ENCODE measurements at regions not wholly inside any gene's neighbourhood (a gene's known extent, or its start where the extent isn't known, plus 50 kb on each side); places are given as distances from the start of the nearest gene placed in this dataset.

DNA sequence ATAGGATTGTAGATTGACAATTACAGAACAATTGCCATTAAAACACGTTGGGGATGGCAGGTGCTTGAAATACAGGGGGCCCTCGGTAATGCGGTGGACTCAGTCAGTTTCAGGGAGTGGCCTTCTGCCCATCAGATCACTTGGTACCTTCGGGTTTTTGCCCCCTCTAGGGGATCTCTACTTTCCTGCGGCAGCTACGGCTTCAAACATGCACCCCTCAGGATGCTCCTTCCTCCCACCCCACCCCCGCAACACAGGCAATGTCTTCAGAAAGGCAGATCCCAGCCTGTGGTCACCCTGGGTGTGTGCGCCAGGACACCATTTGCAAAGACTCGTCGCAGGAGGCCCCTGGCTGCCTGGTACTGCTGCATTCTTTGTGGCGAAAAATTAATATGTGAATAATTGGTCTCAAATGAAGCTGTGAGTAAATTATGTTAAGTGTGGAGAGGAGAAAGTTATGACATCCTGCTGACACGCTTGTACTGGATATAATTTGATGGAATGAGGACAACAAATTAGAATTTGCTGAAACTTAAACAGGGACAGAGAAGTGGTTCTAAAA, 431.0 kb upstream of the MKI67 start:
- DNase-seq (ENCODE audit: low spot score), result no peak

DNA sequence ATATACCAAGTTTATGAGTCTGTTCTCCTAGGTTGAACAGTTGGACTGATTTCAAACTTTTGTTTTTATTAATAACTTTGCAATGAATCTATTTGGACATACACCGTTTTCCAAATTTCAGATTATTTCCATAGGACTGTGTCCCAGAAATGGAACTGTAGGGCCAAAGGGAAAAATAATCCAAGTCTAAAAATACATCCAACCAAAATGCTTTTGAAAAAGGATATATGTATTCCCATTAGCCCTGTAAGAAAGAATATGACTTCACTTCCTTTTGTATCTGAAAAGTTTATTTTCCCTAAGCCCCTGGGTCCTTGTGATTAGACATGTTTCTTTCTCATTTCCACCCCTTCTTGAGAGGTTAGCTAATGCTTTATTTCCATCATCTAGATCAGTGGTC, 434.2 kb upstream of the MKI67 start:
- DNase-seq (ENCODE audit: low spot score), result no peak

DNA sequence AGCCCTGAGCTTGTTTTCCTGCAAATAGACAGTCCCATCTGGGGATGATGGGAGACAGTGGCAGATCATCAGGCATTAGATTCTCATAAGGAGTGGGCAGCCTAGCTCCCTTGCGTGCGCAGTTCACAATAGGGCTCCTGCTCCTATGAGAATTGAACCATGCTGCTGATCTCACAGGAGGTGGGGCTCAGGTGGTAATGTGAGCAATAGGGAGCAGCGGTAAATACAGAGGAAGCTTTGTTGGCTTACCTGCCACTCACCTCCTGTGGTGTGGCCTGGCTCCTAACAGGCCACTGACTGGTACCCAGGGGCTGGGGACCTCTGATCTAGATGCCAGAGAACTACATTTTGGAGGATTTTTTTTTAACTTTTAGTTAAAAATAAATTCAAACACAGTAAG, 434.8 kb upstream of the MKI67 start:
- no peak for DNase-seq (ENCODE audit: low spot score)

DNA sequence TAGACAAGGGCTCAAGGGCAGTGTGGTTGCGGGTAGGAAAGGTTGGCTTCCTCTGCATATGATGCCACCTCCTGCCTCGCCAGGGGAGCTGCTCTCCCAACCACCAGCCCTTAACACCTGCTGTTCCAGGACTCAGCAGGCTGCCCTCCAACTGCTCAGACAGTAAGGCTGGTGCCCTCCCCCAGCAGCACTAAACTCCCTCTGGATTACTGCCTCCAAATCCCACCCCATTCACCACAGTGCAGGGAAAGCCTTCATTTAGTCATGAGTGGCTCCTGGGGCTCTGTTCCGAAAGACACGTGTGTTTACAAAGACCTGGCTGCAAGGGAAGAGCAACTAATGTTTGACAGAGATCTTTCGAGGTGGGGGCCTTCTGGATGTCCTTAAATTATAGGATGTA, 437.2 kb upstream of the MKI67 start:
- no peak for DNase-seq (ENCODE audit: low spot score)

DNA sequence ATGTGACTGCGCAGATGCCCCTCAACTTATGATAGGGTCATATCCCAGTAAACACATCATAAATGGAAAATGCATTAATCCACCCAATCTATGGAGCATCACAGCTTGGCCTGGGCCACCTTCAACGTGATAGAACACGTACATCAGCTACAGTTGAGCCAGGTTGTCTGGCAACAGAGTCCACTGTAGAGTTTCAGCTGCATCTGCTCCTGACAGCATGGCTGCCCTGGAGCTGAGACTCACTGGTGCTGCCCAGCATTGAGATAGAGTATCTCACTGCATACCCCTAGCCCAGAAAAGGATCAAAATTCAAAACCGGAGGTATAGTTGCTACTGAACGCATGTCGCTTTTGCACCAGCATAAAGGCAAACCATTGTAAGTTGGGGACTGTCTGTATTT, 437.7 kb upstream of the MKI67 start:
- no peak for DNase-seq (ENCODE audit: low spot score)

DNA sequence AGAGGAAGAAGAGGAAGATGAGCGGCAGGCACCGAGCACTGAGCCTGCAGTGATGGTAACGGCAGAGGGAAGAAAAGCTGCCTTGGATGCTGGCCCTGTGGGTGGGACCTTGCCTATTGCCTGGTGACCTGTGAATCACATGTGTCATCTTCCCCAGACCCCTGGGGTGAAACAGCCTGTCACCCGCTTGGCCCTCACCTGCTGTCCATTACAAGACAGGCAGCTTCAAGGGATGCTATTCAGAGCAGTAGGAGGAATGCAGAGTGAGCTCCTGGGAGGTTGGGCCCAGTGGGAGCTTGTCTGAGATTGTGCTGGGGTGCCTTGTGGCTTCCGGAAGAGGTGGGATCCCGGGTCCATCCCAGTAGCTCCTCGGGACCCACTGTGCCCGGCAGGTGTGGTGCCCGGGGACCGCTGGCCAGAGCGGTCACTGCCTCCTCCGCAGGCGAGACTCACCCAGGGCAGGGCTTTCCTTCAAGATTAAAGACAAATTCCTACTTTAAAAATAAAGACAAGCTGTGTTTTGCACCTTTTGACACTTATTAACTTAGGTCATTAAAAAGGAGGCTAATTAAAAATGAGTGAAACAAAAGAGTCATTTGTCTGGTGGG, 440.2 kb upstream of the MKI67 start:
- DNase-seq (ENCODE audit: low spot score), result no peak

DNA sequence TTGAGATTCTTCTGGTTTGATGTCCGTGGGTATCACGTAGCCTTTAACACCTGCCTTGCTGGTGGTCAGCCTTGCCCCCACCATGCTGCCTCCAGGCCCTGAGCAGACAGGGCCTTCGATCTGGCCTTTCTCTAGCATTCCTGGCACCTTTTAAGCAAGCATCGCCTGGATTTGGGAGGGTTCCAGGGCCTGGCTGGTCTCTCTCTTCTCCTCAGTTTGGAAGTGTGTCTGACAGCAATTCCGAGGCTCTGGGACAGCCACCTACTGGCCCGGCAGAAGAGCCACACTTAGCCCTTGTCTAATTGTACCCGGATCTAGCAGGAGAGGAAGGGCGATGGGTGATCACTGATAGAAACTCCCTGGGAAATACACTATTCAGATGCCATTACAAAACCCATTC, 441.3 kb upstream of the MKI67 start:
- no peak for DNase-seq (ENCODE audit: low spot score)

DNA sequence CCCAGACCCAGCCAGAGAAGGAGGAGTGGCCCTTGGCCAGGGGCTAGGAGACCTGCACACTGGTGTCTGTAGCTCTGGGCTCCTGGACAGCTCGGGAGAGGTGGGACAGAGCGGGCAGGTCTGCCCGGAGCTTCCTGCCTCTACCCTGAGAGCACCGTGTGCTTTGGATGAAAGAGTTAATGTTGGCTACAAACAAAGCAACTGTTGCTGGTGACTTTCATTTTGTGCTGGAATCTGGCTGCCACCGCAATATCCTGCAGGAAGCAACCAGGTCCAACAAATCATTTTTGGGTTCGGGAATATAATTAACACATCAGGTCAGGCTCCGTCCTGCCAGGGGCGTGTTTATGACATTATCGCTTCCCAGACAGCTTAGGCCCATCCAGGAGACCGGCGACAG, 441.8 kb upstream of the MKI67 start:
- no peak for DNase-seq (ENCODE audit: low spot score)

DNA sequence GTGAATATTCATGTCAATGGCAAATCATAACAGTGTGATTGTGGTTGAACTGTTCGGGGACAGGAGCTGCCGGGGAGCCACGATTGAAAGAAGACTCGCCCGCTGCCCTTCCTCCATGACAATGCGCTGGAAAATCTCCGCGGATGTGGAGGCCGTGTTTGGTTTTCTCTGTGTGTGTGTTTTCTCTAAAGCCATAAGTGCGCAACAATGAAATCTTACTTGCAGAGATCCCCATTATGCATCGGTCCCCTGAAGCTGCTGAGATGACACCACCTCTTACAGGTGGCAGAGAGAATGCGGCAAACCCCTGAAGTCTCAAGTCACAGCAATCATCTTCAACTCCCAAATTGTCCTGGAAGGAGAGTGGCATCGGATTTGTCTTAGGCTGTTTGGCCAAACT, 442.3 kb upstream of the MKI67 start:
- DNase-seq (ENCODE audit: low spot score), result no peak

DNA sequence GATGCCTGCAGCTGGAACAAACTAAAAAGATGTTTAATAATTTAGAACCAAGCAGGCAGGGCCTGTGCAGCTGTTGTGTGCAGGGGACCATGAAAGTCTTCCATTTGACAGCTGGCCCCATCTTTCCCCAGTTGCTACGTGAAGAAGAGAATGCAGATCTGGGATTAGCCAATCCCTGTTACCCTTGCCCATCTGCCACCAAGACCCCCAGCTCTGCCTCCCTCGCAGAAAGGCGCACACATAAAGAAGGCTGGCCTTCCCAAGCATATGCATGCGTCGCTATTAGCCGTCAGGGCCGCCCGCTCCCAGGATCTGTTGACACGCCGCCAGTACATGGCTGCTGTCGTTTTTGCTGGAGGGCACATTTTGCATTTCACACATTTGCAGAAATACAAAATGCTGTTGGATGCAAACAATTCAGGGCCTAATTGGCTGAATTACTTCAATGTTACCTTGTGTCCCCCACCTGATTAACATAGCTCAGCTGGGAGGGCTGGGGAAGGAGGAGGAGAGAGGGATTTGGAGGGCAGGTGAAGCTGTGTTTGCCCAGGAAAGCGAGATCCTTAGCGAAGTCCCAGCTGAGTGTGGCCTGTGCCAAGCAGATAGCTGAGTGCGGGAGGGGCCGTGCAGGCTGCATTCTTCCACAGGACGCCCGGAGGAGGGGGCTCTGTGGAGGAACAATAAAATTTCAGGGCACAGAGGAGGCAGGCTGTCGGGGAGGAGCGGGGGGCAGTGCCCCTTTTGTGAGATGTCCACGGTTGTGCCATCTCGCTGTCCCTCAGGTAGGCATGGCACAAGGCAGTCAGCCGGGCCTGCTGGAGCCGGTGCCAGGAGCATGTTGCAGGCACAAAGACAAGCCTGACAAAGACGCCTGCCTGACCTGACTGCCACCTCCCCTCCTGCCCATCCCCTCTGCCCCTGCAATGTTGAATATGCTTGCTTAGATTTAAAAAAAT, 443.0 kb upstream of the MKI67 start:
- DNase-seq (ENCODE audit: low spot score), result no peak

DNA sequence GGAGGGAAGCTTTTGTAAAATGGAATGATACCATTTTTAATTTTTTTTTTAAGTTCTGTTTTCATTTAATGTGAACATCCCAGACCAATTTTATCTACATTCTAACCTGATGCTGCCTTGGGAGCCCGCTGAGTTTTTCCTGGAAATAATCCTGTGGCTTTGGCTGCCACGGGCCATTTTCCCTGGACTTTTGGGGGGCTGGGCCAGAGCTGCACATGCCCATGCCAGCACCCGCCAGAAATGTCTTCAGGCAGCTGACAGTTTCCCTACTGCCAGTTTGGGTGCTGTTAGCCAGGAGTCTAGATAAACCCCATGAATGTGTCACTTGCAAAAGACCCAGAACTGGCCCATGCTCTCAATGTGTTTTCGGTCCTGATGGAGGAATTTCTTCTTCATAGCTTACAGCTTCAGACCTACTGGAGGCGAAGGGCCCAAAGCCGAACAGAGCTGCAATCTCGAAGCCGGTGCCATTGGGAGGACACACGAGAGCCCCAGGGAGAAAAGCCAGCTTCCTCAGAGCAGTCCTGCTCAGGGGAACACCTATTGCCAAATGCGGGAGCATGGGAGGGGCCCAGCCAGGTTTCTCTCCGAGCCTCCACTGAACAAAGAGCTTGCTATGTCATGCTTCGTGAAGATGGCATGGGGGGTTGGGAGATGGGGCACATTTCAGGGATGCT, 444.2 kb upstream of the MKI67 start:
- no peak for DNase-seq (ENCODE audit: low spot score)

DNA sequence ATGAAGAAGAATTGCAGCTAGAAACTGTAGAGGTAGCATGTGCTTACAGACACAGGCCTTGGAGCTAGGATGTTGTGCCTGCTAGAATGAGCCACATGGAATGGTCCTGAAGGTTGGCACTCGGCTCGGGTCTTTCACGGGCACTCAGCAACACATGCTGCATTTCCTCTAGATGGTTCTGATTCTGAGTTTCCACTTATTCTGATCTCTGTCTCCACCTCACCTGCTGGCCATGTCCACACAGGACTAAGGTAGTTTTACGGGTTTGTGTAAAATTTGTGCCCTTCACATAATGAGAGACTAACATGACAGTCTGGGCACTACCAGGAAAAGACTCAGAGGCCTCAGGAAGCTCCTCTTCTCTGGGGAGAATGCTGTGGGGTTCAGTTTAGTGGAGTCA, 444.8 kb upstream of the MKI67 start:
- DNase-seq (ENCODE audit: low spot score), result no peak

DNA sequence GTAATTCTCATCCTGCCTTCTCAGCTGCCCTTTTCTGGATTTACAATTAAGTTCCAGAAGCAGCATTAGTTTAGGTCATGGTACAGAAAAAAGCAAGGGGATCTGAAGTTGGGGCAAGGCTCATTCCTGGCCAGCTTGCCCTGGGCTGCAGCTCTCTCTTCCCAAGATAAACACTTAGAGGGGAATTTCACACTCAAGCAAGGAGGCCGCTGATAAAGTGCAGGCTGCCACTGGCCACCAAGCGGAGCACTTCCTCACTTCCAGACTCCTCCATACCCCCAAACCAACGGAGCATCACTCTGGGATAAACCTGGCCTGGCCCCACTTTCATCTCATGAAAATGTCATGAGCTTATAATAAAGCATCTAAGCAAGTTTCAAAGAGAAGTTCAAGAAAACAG, 445.5 kb upstream of the MKI67 start:
- DNase-seq (ENCODE audit: low spot score), result no peak

DNA sequence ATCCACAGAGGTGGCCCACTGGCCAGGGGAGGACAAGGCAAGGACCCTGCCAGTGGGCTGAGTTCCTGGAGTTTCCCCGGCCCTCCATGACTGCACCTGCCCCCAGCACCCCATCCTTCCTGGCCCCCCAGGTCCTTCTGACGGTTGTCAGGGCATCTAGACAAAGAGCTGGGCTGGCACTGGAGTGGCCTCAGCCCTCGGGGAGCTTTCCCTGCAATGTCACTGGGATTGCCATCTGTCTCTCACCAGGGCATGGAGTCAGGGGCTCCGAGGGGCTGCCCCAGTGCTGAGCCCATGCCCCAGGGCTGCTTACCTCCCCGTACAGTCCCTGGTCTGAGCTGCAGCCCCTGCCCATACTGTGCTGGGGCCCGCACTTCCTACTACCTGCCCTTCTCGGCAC, 446.5 kb upstream of the MKI67 start:
- DNase-seq (ENCODE audit: low spot score), result no peak

DNA sequence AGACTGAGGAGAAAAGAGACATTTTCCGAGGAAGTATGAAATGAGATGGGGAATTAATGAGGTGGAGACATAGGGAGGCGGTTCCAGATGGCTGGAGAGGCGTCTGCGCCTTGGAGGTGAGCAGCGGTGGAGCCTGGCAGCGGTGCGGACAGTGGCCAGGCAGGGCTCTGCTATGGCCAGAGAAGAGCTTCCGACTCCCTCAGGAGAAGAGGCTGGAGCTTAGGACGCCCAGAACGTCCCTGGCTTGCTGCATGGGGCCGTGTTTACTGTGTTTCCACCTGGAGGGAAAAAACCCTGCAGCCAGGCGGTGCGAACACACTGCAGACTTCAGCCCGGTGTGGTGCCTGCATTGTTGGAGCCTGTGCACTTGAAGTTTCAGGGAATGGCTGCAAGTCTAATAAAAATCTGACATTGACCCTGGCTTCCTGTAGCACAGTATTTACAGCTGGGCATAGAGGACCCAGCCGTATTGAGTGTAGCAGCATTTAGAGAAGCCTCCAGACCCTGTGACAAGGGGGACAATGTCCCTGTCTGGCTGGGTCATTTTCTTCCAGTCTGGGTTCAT, 447.1 kb upstream of the MKI67 start:
- DNase-seq (ENCODE audit: low spot score), result no peak

DNA sequence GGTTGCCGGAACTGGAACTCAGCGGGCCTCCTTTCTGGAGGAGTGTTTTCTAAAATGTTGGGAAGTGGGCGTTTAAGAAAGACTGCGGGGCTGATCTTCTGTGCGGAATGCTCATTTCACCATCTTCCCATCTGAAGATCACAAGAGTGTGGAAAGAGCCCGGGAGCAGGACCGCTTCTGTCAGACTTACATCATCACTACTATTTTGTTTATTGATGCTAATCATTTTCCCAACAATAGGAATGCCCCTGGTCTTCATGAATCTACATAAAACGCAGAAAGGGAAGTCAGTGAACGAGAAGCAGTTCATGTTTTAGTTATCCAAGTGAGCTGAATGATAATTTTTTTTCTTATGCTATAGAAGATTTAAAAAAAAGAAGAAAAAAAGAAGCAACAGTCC, 447.8 kb upstream of the MKI67 start:
- no peak for DNase-seq (ENCODE audit: low spot score)

DNA sequence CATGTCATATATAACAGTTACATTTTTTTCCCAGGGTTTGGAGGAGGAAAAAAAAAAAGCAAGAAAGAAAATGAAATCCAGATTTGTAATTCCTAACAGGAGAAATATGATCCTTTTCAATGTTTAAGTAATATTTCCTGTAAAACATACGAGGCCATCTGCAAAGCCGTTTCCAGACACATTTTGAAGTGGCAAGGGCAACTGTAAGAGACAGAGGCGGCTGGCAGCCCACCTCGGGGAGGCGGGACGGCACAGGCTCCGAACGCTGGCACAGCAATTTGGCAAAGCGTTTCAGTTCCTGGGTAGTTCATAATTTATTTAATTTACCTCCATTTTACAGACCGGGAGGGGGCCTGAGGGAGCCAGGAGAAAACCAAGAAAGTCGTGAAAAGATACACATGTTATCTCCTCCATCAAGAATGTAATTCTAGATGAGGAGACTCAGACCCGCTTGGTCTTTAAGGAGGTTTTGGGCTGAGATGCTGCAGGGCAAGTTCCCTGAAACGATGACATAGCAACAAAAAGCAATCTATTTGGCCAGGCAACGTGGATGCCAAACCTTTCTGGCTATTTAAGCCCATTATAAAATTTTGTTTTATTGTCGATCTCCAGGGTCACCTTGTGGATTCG, 448.5 kb upstream of the MKI67 start:
- no peak for DNase-seq (ENCODE audit: low spot score)

DNA sequence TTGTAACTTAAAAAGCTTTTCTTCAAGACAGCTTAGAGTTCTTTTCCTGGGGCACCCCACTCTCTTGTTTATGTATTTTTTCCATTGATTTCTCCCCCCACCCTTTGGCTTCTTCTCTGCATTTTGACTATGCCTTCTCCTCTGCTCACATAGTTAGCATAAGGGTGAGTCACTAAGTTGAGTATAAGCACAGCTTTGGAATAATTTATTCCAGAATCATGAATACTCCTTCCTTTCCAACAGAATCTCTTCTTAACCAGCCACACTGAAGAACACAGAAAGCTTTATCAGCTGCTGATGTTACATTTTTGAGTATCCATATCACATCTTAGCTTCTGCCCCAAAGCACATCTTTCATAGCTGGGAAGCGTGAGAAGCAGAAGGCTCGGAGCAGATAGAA, 449.5 kb upstream of the MKI67 start:
- no peak for DNase-seq (ENCODE audit: low spot score)

DNA sequence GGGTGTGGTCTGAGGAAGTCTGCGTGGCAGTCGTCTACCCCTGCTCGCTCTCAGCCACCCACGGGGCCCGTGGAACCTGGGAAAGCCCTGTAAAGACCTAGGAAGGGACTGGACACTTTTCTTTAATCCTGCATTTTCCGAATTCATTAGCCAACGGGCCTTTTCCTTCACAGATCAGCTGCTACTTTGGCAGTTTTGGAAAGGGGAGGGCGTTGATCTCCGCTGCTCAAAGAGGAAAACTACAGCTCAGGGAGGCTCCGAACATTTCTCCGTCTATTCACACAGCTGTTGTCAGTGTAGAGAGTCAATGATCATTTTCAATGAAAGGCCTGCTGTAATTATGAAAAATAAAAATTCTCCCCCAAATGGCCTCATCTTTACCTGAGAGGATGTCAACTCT, 450.1 kb upstream of the MKI67 start:
- no peak for DNase-seq (ENCODE audit: low spot score)

DNA sequence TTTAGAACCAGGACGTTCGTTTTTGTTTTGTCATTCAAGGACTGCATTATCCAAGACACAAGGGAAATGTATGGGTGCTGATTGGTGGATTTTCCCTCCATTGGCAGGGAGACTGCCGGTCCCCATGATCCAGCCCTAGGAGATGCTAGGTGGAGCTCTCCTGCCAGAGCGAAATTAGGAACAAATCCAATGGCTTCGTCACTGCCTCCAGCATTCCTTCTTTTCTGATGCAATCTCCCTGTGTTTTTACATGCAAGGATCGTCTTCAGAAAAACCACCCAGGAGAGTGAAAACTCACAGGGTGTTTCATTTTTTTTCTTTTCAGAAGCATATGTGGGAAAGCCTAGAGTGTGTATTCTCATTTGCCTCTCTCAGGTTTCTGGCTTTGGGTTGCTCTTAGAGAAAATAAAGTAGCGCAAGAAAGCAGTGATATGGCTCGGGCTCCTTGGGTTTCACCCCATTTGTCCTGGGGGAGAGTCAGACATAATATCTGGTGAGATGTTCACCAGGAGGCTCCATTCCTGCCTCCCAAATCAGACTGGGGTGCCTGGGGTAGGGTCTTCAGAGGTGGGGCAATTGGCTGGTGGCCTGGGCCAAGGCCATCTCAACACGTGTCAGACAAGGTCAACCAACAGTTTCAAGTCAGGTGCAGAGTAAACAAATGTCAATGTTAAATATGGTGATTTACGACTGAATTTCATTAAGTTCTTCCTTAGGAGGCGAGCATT, 450.9 kb upstream of the MKI67 start:
- no peak for DNase-seq (ENCODE audit: low spot score)
